GM19397 (cell line): ENCODE measurements at regions not wholly inside any gene's neighbourhood (a gene's known extent, or its start where the extent isn't known, plus 50 kb on each side); places are given as distances from the start of the nearest gene placed in this dataset.

ENCODE experiments used
- ATAC-seq: cut with Tn5 transposase; IDR thresholded peaks from one replicate; pipeline ENCODE4 v1.9.1; 2021; ENCODE audit warnings: mild to moderate bottlenecking, moderate library complexity; ENCODE audit not compliant: unreplicated experiment

DNA sequence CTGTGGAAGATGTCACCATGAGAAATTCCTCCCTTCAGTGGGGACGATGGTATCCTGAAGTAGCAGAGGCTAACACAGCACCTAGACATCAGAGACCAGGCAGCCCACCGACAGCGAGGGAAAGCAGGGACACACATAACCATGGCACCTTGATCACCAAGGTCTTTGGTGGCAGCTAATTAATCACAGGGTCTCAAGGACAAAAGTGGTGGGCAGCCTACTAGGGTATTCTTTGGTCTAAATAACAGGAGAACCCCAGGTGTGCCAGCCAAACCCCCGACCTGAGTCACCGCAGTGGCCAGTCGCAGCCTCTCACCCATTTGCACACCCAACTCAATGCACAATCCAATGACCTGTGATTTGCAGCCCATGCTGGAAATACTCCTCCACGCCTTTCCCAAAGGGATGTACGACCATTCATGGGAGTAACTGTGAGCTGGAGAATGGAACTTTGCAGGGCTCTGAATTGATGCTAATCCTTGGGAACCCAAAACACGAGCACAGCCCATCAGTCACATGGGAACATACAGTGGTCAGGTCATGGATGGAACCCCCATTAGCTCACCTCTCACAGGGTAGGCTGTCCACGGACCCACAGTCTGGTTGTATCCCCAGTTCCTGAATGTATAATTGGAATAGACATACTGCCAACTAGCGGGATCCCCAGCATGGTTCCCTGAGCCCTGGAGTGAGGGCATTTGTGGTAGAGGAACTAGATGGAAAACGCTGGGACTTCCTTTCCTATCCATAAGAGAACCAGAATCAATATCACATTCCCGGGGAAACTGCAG lies 58.7 kb upstream of the C14orf180 start:
- ATAC-seq: no peak

DNA sequence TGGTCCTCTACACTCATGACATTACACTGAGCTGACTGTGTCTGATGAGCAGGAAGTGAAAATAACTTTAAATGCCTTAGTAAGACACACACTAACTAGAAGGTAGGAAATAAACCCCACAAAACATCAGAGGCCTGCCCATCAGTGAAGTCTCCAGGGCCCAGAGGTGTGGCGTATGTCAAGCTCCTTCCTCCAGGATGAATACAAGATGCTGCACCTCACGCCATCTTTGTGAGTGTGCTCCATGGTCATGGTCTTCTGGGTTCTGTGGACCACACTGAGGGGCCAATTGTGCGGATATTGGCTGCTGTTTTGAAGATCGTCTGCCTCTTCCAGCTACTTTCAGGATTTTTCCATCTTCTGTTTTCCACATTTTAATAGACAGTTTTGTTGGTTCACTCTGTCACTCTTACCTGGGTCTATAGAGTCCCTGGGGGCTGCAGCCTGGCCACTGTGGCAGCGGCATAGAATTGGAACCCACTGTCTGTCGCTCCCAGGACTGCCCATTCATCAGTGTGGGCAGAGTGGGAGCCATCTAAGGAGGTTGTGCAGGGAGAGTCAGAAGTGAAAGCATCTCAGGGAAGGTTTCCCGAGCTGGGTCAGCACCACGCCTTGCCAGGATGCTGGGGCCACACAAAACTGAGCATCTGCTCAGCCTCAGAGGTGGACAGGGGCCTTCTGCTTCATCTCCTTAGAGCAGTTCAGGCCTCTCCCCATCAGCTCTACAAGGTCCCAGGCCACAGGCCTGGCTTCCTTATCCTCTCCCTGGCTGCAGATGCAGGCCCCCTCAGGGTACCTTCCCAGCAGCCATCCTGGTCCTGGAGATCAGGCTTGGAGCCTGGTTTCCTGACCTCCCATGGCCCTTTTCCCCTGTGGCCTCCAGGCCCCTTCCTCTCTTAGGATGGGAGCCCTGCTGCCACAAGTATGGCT lies 57.5 kb upstream of the C14orf180 start:
- no peak for ATAC-seq

DNA sequence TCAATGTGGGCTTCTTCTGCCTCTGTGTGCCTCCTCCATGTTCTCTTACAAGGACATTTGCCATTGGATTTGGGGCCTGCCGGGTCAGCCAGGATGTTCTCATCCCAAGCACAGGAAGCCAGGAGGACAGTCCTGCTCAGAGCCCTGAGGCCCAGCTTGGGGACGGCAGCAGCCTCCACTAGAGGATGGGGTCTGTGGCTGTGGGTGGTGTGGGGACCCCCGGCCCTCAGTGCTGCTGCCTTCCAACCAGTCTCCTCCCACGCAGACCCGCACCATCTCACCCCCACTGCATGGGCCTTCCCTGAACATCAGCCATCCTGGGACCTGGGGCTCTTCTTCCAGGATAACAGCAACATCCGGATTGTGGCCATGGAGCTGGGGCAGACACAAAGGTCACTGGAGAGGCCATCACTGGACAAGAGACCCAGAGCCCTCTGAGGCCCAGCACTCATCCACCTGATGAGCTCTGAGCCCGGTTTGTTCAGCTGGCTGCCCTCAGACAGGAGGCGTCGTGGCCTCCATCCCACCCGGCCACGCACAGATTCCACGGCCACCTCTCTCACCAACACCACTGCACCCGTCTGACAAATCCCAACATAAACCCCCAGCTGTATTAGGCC lies 56.5 kb upstream of the C14orf180 start:
- ATAC-seq: no peak

DNA sequence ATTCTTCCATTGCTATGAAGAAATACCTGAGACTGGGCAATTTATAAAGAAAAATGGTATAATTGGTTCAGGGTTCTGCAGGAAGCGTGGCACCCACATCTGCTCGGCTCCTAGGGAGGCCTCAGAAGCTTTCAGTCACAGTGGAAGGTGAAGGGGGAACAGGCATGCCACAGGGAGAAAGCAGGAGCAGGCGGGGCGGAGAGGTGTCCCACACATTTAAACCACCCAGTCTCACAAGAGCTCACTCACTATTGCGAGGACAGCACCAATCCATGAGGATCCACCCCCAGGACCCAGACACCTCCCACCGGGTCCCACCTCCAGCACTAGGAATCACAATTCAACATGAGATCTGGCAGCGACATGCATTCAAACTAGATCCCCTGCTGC lies 56.0 kb upstream of the C14orf180 start:
- no peak for ATAC-seq

DNA sequence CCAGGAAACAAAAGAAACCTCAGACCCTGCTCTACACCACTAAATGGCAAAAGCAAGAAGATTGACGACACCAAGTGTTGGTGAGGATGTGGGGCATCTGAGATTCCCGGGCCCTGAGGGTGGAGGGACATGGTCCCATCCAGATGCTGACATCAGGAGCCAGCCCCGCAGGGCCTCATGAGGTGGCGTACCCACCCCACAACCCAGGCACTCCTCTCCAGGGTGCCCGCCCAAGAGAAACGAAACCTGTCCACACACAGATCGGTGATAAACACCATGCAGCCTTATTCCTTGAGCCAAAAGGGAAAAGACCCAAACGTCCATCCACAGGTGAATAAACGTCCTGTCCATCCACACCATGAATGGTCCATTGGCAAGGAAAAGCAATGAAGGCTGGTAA lies 54.8 kb upstream of the C14orf180 start:
- no peak for ATAC-seq

DNA sequence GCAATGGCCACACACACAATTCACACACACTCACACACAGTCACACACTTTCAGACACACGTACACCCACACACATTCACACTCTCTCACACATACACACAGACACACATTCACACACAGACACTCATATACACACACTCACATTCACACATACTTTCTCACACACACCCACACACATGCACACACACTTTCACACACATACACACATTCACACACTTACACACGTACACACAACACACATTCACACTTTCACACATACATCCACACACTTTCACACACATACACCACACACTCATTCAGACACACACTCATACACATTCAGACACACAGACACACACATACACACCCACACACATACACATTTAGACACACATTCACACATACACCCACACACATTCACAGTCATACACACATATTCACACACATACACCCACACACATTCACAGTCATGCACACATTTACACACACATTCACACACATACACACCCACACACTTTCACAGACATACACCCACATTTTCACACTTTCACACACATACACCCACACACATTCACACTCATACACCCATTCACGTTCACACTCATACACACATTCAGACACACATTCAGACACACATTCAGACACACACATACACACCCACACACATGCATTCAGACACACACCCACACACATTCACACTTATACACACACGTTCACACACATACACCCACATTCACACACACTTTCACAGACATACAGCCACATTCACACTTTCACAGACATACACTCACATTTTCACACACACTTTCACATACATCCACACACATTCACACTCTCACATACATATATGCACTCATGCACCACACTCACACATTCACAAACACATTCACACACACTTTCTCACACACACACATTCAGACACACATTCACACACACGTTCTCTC lies 52.6 kb upstream of the C14orf180 start:
- ATAC-seq: no peak

DNA sequence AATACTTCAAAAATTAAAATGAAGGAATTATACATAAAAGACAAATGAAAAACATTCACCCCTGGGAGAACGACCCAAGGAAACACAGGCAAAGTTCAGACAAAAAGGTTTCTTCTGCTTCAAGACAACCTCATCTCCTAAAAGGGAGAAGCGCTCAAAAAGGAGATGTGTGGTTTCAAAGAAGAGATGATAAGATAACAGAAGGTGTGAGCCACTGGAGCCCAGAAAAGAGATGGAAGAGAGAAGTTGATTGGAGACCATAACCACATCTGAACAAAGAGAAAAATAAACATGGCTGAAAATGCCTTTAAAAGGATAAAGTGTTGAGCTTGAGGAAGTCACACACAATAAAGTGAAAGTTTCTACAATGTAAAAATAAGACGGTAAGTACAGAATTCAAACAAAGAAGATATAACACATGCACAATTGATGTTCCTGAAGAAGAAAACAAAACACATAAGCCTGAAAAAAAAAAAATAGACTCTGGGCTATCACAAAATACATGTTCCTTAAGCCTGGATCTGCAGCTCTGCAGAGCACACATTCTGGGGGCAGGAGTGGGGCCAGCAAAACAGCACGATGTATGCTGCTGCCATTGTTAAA lies 51.6 kb upstream of the C14orf180 start:
- ATAC-seq: no peak

DNA sequence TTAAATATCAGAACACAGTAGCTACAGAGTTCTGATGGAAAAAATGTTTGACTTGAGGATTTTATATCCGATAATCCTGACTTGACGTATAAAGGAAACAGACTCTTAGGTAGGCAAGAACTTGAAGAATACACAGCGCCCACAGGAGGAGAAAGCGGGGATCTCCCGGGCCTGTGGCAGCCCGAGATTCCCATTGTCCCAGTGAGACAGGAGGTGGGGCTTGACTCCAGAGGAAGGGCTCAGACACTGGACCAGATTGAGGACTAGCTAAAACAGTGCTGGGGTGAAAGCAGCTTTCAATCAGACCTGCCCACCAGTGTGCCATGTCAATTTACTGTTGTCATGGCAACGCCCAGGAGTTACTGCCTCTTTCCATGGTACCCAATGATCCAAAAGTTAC lies 51.1 kb upstream of the C14orf180 start:
- ATAC-seq: no peak
